ENCODE measurements at regions not wholly inside any gene's neighbourhood (a gene's known extent, or its start where the extent isn't known, plus 50 kb on each side); places are given as distances from the start of the nearest gene placed in this dataset.

DNA sequence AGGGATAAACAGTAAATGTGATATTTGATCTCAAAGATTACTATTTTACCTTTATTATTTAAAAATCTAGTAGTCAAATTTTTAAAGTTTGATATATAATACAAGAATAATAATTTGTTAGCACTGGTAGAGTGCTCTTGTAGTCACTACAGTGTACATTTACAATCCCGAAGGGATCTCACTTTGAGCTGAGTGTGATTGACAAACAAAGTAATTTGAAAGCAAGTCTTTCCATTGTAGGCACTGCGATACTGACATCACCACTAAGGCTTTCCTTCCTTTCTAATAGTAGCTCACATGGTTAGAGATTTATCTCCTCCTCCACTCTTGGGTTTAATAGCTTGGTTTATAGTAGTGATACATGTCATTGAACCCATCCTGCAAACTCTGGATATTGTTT lies 280.6 kb downstream of the PARM1 start:
- TF ChIP-seq POLR2A (IDR thresholded peaks at IDR 0.05; ENCODE audit: low read depth, low read length) (no peak), POLR2AphosphoS5 (IDR thresholded peaks at IDR 0.05; ENCODE audit: insufficient read depth, low read depth, low read length) (no peak), EZH2 (IDR thresholded peaks at IDR 0.05; ENCODE audit: borderline replicate concordance, low read depth, low read length, severe bottlenecking) (no peak), FOS (IDR thresholded peaks at IDR 0.05; ENCODE audit: borderline replicate concordance, insufficient read depth, low read length) (no peak), JUN (IDR thresholded peaks at IDR 0.05; ENCODE audit: borderline replicate concordance, insufficient read depth, insufficient read length, low read depth) (no peak), MYC (IDR thresholded peaks at IDR 0.05; ENCODE audit: low read depth, low read length) (no peak)
- TF ChIP-seq, protein P1, sequence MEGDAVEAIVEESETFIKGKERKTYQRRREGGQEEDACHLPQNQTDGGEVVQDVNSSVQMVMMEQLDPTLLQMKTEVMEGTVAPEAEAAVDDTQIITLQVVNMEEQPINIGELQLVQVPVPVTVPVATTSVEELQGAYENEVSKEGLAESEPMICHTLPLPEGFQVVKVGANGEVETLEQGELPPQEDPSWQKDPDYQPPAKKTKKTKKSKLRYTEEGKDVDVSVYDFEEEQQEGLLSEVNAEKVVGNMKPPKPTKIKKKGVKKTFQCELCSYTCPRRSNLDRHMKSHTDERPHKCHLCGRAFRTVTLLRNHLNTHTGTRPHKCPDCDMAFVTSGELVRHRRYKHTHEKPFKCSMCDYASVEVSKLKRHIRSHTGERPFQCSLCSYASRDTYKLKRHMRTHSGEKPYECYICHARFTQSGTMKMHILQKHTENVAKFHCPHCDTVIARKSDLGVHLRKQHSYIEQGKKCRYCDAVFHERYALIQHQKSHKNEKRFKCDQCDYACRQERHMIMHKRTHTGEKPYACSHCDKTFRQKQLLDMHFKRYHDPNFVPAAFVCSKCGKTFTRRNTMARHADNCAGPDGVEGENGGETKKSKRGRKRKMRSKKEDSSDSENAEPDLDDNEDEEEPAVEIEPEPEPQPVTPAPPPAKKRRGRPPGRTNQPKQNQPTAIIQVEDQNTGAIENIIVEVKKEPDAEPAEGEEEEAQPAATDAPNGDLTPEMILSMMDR (IDR thresholded peaks at IDR 0.05; ENCODE audit: extremely low read depth in 1 of 2, insufficient read depth in 1 of 2, low read depth in 1 of 2, low read length in 2 of 2) = no peak
- TF ChIP-seq, protein P2, sequence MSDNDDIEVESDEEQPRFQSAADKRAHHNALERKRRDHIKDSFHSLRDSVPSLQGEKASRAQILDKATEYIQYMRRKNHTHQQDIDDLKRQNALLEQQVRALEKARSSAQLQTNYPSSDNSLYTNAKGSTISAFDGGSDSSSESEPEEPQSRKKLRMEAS (IDR thresholded peaks at IDR 0.05; ENCODE audit: insufficient read depth, insufficient read length) = no peak

All from endothelial cell of umbilical vein (primary cell).